Muscle of arm (tissue), 1 donor: ENCODE measurements at regions not wholly inside any gene's neighbourhood (a gene's known extent, or its start where the extent isn't known, plus 50 kb on each side); places are given as distances from the start of the nearest gene placed in this dataset.
"Not testable (repeated sequence)": the region's sequence is repeated elsewhere in the genome, so short reads cannot be mapped to it uniquely, and the experiment has no call there.

Experiments
- DNase-seq: peaks from one replicate; pipeline ENCODE4 v3.0.0-alpha.2; 2013

DNA sequence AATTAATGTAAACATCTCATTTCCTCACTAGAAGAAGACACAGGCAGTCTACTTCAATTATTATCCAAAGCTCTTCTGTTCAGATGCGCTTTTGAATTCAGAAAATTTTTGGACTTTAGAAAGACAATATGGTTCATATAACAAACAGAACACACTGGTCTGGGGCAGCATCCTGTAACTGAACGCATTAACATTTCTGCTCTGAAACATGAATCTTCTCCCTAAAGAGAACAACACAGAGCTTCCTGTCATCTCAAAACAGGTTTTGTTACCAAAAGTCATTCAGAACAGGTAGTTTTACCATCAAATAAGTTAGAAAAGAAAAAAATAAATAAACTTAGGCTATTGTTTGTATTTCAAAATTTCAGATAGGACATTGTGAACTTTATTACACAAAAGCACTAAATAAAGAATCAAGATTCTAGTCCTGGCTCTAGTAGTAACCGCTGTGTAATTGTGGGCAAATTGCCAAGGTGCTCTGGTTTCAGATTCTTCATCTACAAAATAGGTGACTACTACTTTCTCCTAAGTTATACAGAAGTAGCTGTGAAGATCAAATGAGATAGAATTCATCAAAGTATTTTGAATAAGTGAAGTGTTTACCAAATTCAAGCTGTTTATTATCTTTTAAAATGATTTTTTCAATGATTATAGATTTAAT lies 252.3 kb upstream of the RASGEF1B start:
- DNase-seq = no peak

DNA sequence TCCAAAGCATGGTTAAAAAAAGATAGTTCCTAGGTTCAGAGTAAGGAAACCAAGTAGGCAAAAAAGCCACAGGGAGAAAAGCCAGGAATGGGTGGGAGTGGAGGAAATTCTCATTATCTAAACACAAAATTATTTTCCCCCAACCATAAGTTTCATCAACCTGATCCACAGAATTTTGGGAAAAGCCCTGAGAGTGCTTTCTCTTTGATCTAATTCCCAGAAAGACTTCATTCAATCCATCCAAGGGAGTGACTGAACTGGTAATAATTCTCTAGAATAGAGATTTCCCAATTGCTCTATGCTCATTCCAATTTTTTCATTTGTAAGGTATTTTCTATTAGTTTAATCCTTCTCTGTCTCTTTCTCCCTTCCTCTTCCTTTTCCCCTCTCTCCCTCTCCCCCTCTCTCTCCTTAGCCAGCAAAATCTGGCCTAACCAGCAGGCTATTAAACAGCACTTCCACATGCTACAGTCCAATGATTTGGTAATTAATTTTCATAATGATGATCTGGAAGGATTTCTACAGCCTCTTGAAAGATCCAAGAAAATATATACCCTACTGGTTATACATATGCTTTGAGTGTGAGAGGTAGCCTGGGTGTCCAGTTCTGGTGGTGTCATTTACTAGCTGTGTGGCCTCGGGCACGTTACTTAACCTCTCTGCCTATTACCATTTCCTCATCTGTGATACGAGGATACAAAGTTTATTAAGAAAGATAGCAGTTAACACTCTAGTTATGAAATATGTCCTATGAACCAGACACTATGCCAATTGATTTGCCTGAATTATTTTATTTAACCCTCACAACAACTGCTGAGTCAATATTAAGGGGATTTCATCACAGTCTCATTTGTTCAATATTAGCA lies 251.5 kb upstream of the RASGEF1B start:
- DNase-seq = no peak

DNA sequence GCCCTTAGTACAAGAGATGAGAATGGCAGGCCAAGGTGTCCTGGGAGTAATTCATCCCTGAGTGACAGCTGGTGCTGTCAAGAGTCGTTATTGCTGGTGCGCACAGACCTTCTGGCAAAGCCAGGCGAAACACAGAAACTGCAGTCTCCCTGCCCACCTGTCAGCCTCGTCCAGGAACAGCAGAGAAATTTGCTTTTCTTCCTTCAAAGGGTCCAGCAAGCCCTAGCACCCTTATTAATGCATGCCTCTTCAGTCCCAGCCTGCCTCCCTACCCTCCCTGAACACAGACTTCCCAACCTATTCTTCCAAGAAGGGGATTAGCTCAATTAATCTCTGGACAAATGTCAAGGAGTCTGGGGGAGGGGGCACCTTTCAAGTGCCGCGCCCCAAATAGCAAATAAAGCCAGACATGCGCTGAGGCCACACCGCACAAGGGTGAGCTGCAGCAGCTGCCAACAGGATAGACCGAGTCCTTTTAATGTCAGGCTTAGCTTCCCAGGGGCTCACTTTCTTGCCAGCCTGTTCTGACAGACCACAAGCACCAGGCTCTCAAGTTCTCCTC lies 250.7 kb upstream of the RASGEF1B start:
- no peak for DNase-seq

DNA sequence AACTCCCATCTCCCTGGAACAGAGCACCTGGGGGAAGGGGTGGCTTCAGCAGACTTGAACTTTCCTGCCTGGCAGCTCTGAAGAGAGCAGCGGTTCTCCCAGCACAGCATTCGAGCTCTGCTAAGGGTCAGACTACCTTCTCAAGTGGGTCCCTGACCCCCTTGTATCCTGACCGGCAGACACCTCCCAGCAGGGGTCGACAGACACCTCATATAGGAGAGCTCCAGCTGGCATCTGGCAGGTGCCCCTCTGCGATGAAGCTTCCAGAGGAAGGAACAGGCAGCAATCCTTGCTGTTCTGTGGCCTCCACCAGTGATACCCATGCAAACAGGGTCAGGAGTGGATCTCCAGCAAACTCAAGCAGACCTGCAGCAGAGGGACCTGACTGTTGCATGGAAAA lies 244.1 kb upstream of the RASGEF1B start:
- no peak for DNase-seq

DNA sequence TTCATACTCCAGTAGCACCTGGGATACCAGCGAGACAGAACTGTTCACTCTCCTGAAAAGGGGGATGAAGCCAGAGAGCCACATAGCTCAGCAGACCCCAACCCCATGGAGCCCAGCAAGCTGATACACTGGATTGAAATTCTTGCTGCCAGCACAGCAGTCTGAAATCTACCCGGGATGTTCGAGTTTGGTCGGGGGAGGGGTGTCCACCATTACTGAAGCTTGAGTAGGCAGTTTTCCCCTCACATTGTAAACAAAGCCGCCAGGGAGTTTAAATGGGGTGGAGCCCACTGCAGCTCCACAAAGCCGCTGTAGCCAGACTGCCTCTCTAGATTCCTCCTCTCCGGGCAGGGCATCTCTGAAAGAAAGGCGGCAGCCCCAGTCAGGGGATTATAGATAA lies 243.7 kb upstream of the RASGEF1B start:
- DNase-seq = not testable (repeated sequence)

DNA sequence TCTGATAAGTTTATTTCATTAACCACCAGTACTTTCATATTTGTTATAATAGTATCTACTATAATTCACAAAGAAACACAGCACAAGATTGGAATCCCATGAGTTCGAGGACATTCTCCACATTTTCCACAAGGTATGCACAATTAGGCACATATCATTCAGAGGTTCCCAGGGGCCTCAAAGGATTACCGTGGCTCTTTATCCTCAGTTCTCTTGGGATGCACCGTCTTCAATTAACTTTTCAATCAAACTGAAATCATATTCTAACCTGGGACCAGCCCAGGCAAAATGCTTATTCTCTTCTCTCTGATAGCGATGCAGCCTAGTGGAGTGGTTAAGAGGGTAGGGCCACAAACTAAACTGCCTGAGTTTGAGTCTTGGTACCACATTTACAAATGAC lies 242.6 kb upstream of the RASGEF1B start:
- DNase-seq = no peak

DNA sequence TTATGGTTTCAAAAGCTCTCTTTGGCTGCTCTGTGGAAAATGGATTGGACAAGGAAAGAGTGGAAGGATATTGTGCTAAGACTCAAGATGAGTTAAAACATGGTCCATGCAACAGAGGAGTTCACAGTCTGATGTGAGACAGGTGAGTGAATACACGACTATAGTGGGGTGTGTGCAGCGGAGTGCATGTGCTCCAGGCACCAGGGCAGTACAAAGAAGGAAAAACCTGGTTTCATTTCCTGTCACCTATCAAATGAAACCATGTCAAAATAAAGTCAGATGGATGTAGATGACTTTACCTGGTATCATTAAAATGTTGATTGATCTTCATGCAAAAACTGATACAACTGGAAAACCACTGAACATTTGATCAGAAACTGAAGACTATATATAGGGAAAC lies 241.0 kb upstream of the RASGEF1B start:
- DNase-seq = no peak

DNA sequence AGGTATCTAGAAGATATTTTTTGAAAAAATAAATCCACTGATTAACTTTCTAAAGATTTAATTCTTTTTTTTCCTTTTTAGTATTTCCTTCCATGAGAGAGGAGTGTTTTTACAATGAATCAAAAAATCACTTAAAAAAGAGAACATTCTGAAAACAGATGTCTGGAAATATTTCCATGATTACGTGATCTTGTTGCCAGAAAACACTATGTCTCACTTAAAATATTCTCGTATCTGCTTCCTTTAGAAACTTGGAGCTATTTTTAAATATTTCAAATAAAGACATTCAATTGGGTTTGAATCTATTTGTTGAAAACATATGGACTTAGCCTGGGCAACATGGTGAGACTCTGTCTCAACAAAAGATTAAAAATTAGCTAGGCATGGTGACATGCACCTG lies 232.8 kb upstream of the RASGEF1B start:
- DNase-seq = peak; percentile 51

DNA sequence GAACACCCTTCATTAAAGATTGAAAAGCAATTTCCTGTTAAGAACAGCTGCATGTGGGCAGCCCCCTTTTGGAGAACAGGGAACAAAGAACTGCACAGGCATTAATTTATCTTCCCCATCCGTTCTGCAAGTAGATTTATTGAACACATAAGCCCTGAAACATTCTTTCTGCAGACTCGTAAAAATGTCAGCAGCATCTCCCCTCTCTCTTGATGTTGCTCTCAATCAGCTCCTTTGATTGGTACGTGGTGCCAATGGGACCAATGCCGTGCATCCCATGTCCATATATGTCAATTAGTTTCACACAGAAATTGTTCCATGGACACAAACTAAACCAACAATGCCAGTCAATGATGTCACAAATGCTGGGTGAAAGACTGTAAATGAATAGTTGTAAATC lies 228.5 kb upstream of the RASGEF1B start:
- DNase-seq = no peak

DNA sequence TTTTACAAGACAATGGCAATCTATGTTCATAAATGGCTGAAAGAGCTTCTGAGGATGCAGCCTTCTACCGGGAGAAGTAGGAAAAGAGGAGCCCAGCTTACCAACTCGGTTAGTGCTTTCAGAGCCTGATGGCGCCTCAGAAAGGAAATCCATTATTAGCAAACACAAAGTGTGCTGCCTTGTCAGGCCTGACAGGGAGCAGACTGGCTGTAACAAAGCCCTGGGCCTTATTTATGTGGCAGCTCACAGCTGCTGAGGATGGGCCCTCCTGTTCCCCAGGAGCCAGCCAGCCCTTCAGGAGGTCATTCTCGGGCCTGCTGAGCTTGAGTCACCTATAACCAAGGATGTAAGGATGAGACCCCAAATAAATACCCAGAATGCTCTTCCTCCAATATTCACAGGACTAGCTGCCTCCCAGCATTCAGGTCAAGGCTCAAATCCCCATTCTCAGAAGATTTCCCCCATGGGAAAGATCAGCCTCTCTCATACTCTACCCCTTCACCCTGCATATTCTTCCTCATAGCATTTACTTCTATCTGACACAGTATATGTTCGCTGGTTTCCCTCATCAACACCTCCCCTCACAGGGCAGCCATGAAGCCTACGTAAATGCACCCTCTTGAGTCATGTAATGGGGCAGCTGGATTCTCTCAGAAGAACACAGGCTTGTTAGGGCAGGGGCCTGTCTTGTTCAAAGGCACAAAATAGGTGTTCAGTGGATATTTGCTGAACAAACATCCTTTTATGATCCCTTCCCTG lies 227.0 kb upstream of the RASGEF1B start:
- no peak for DNase-seq

DNA sequence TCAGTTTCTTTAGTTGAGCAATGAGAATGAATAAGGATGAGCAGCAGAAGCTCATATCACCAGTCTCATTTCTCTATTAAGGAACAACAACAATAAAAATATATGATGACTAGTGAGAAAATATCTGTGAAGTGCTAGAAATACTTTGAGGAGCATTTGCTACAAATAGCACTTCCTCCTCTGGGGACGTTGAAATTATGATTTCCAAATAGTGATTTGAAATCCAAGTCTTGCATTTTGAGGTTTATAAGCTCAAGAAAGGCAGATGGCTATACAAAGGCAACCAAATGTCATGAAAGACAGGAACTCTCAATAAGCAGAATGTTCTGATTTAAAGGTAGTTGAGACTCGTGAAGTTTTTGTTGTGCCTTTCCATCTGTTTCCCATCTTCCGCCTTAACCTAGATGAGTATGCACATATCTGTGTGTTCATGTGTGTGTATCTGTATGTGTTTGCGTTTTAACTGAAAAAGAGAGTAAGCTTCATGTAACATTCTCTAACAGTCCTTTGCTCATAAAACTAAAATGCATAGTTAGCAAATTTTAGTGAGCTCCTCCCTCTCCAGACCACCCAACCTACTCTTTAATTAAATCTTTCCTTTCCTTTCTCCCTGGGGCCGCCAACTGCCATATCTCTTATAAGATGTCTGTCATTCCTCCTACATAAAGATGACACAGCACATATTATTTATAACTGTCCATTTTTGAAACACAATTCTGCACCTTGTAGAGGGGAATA lies 222.6 kb upstream of the RASGEF1B start:
- no peak for DNase-seq

DNA sequence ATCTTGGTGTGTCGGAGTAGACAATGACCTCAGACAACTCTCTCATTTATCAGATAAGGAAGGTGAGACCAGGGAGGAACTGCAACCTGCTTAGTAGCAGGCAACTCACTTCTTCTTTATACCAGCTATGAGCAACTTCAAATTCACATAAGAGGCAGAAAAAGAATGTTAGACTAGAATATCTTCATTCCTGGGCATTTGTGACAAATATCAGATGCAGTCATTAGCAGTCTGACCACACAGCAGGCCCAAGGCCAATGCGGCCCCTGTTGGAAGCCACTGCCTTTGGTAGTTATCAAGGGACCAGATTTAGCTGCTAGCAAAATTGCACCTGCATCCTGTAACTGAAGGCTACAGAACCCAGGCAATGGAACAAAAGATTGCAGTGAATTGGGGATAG lies 219.2 kb upstream of the RASGEF1B start:
- DNase-seq = no peak

DNA sequence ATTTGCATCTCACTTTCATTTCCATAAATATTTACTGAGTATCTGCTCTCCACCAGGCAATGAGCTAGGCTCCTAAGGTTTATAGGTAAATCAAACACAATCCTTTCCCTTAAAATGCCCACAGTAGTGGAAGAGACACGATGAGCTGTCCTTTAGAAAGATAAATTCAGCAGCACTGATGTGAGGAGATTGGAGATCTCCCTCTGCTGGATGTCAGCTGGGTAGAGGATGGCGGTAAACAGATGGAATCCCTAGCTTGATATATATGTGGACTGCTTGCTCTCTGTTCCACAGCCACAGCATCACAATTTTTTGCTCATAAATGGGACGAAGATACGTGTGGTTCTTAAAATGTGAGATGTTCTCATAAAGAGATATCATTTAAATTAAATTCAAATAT lies 216.4 kb upstream of the RASGEF1B start:
- no peak for DNase-seq

DNA sequence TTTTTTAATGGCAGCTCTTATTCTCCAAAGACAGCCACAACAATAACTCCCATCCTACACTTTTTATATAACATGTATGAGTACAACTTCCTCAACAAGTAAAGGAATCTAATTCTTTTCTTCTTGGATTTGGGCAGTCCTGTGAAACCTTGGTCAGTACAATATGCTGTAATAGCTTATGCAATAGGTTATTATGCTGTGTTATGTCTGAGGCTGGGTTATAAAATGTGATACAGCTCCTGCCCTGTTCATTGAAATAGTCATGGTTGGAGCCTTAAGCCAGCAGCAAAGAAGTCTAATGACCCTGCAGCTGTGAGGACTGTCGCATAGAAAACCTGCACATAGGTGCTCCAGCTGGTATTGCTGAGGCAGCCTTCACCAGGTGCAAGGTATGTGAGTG lies 215.8 kb upstream of the RASGEF1B start:
- DNase-seq = no peak

DNA sequence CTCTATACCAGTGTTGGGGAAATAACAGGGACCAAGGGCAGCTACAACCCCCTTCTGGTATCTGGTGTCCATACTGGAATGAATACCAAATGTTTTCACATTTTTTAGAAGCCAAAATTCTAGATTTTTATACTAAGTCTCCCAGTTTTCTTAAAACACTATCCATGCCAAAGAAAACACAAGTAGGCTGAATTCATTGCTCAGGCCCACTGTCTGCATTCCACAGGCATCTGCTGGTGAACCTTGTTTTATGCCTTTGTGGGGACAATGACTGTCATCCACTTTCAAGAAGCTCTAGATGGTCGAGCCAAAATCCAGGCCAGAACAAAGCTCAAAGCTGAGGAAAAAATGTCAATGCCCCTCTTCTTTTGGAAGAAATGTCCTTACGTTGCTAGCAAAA lies 213.4 kb upstream of the RASGEF1B start:
- no peak for DNase-seq

DNA sequence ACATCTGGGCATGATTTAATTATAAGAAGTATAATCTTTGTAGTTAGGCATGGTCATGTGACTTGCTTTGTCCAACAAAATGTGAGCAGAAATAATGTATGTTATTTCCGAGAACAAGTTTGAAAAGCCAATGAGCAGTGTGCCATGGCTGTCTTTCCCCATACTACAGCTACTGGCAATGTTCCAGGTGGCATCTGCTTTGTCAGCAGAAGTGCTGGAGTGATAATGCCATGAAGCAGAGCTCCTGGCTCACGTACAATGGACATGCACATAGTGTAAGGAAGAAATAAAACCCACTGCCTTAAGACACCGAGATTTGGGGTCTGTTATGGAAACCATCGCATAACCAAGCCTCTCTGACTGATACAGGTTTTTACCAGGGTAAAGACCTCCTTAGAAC lies 212.6 kb upstream of the RASGEF1B start:
- DNase-seq = no peak

DNA sequence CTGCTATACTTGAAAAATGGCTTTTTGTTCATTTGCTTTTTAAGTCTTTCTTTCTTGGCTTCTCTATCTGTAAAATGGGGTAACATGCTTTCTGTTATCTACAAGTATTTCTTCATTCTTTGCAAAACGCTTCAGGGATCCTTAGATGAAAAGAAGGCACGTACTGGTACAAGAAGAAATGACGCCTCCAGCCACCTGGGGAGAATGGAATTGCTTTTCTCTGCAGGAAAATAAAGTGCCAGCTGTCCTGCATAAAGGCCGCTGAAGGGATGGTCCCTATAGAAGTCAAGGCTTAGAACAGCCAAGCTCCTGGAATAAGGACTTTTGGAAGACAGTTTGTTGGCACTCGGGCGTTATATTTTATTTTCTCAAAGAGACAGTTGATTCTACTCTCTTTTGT lies 210.8 kb upstream of the RASGEF1B start:
- no peak for DNase-seq

DNA sequence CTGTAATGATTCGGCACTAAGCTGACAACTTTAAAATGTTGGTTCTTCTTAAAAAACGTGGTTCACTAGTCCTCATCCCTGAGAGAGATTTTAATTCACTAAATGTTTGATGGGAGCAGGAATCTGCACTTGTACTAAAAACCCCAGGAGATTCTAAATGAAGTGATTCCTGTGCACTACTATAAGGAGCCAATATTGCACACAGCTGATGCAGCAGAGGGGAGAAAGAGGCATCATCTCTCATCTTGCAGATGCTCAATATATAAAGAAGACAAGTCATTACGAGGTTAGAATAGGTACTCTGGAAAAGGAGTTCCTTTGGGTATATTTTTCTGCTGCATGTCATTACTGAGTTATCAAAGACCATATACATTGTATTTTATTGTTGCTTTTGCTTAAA lies 207.6 kb upstream of the RASGEF1B start:
- no peak for DNase-seq

DNA sequence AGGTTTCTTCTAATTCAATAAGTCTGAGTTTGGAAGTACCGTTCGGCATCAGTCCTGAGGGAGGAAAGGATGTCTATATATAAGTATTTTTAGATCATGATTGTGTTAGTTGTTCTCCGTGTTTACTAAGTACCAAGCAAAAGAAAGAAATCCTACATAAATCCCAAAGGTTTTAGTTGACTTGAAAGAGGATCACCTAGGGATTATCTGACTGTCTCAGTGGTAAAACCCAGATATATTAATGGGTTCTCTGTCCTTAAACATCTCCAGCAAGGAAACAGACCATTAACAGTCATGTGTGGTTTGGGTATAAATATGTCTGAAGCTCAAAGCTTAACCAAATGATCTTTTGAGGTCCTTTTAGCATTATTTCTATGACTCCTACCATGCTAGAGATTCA lies 207.1 kb upstream of the RASGEF1B start:
- no peak for DNase-seq

DNA sequence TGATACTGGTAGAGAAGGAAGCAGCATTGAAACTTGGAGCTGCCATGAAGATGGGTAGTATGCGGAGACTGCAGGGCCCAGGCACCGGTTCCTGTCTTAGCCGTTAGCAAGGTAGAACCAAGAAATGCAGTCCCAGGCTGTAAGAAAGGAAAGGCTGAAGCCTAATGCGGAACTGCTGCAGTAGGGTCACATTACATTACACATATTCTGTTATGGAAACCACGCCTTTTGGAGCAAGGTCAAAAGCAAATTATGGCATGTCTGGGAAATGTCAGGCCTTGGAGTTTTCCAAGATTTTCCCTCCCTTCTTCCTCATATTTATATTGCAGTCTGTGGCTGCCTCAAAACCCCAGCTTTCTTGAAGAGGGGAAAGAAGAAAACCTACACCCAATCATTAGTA lies 204.8 kb upstream of the RASGEF1B start:
- DNase-seq = peak; percentile 93

DNA sequence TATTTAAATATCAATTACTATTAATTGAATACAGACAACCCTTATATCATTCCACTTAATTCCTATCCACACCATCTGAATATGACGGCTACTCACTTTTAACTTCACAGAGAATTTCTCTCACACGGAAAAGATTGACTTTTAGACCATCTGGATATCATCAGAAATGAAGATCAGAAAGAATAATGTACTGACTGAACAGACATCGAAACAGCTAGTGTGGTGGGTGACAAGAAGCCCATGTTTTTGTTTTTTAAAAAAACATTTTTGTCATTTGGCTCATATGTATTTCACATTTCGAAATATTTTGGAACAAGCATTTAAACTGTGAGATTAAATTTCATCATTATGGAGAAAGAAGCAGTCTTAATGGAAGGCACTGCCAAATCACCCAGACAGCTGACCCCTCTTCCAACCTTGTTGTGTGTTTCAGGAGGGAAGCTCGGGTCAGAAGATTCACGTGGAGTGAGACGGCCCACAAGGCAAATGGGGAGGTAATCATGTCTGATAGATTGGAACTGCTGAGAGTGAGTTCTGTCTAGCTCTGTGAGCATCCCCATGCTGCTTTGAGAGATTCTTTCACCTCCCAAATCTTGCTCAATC lies 204.2 kb upstream of the RASGEF1B start:
- peak; percentile 54 for DNase-seq
